ENCODE measurements at regions not wholly inside any gene's neighbourhood (a gene's known extent, or its start where the extent isn't known, plus 50 kb on each side); places are given as distances from the start of the nearest gene placed in this dataset.

- TF ChIP-seq YY1 (IDR thresholded peaks at IDR 0.05; ENCODE audit: insufficient read depth, insufficient read length) (no peak), SUZ12 (IDR thresholded peaks at IDR 0.05; ENCODE audit: extremely low read depth, insufficient read depth, insufficient read length) (no peak), ZNF274 (IDR thresholded peaks at IDR 0.05; ENCODE audit: low read depth, low read length) (no peak)
Observed at GRCh38 chr3:167882057-167882667, 146.6 kb downstream of the SERPINI1 start.

All from NT2/D1 (cell line).